IPS-NIHi7 (cell line): ENCODE measurements at regions not wholly inside any gene's neighbourhood (a gene's known extent, or its start where the extent isn't known, plus 50 kb on each side); places are given as distances from the start of the nearest gene placed in this dataset.

Experiments
- DNase-seq: peaks from one replicate; pipeline ENCODE4 v3.0.0; 2012; ENCODE audit warnings: mixed read lengths; ENCODE audit errors: extremely low spot score

- DNase-seq: no peak
These were observed 83.6 kb downstream of the HPGD start for GRCh38 chr4:174438711-174439110.

DNA sequence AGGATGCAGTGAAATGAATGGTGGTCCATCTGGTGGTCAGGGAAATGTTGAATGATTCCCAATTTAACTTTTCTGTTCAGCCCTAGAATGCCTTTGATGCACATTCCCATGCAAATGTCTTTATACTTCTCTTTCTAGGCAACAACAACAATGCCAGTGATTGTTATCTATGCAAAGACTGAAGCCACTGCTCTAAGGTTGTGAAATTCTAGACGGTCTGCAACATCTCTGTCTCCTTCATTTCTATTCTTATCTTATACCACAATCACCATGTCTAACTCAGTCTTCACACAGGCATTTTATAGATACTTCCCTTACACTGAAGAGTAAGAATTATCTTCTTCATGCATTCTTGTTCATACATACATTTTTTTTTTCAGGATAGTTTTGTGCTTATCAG, 84.5 kb downstream of the HPGD start:
- no peak for DNase-seq

DNA sequence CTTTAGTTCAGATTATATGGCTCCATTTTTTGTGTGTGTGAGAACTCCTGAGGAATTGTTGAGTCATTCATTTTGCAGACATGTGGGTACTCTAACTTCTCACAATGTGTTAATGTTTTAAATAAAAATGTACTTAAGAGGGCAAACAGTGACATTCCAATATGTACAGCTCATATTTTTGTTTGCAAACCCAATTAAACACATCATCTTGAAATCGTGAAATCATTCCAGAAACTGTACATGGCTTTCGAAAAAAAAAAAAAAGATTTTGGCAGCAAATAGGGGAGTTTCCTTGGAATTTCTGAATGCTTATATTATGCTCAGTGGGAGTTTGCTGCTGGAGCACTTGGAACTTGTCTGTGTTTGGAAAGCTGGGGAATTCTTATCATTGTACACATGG, 85.0 kb downstream of the HPGD start:
- no peak for DNase-seq

DNA sequence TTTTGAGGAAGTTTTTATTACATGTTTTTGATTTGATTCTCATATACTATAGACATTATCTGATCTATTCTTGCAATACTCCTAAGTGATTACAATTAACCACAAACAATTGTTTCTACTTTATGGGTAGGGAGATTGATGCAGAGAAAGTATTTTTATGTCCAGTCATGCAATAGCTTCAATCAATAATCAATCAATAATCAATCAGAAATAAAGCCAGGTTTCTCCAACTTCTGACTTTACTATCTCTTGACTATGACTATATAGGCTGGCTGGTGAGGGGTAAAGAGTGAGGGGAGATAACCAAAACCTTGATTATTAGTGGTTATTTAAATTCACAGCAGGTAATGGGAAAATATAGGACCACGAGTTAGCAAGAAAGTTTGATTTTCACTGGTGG, 85.9 kb downstream of the HPGD start:
- no peak for DNase-seq

GRCh38 chr4:174435974-174436373, 86.3 kb downstream of the HPGD start:
- DNase-seq: no peak

GRCh38 chr4:174434455-174434854, 87.8 kb downstream of the HPGD start:
- DNase-seq: peak; percentile 15

GRCh38 chr4:174430576-174430975, 91.7 kb downstream of the HPGD start:
- DNase-seq: no peak

- no peak for DNase-seq
These were observed 92.4 kb downstream of the HPGD start for GRCh38 chr4:174429701-174430410.

- no peak for DNase-seq
These were observed 94.6 kb downstream of the HPGD start for GRCh38 chr4:174427571-174428140.

DNA sequence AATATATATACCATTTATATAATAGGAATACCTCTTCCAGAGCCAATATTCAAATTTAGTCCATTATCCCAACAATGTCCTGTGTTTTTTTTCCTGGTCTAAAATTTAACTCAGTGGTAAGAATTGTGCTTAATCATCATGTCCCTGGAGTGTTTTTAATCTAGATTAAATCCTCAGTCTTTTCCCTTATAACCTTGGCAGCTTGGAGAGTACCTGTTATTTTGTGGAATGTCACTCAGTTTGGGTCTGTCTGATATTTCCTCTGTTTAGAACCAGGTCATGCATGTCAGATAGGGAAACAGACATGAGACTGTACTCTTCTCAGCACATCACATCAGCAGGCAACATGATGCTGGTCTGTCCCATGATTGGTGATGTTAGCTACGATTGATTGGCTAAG, 96.6 kb downstream of the HPGD start:
- DNase-seq: no peak

- DNase-seq: no peak
These were observed 98.9 kb downstream of the HPGD start for GRCh38 chr4:174423257-174423944.

GRCh38 chr4:174422893-174423256, 99.4 kb downstream of the HPGD start:
- no peak for DNase-seq

DNA sequence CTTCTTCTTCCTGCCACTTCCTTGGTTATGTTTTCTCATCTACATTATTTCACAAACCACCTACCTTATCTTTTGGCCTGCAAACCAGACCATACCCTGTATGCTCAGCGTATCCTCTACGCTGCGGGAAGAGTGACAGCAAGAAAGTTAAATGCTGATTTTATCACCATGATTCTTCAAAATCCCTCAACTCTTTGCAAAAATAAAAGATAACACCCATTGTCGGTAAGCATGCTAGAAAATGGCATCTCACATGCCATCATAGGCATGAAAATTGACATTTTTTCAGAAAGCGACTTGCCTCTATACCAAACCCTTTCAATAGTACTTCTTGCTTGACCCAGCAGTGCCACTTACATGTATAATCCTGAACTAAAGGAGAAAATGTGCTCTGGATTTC, 102.0 kb downstream of the HPGD start:
- DNase-seq: no peak

DNA sequence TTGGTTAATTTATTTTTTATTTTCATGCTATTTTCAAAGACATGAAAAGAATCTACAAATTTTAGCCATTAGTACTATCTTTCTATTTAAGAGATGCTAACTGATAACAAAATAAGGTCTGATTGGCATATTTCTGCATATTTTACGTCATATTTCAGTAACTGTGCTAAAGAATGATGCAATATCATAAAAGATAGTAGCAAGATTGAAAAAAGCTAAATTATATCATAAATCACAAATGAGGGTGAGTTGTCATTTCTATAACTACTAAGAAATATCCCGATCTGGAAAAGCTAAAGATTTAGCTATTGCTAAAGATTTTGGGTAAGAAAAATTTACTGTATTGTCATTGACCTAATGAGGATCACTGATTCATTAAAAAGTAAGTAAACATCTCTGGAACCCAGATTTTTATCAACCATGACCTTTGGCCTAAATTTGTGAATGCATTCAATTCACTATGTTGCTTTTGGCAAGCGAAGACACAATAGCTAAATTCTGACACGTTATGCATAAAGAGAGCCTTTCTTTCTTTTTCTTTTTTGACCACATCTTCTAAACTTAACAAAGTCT, 103.6 kb downstream of the HPGD start:
- no peak for DNase-seq

DNA sequence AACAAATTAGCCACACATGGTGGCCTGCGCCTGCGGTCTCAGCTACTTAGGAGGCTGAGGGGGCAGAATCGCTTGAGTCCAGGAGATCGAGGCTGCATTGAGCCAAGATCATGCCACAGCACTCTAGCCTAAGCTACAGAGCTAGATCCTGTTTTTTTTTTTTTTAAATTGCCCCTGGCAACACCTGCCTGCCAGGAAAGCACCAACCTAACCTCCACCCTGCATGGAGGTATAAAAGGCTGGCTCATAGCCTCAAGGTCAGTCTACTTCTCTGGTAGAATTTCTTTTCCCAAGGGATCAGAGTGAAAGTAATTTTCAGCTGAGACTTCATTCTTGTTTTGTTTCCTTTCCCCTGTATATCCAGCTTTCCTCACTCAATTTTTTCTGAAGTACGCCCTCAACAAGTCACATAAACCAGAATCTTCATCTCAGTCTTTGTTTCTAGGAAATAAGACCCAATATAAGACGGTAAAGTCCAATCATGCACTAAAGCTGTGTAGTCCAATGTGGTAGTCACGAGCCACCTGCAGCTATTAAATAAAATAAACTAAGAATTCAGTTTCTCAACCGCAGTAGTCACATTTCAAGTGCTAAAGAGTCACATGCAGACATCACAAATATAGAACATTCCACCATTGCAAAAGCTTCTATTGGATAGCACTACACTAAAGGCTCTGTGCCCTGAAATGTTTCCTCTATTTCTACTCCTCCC, 113.3 kb downstream of the HPGD start:
- no peak for DNase-seq

- no peak for DNase-seq
These were observed 115.9 kb downstream of the HPGD start for GRCh38 chr4:174406383-174406782.

GRCh38 chr4:174405923-174406322, 116.4 kb downstream of the HPGD start:
- DNase-seq: no peak

GRCh38 chr4:174404677-174405076, 117.6 kb downstream of the HPGD start:
- DNase-seq: no peak

GRCh38 chr4:174403177-174403543, 119.1 kb downstream of the HPGD start:
- no peak for DNase-seq

DNA sequence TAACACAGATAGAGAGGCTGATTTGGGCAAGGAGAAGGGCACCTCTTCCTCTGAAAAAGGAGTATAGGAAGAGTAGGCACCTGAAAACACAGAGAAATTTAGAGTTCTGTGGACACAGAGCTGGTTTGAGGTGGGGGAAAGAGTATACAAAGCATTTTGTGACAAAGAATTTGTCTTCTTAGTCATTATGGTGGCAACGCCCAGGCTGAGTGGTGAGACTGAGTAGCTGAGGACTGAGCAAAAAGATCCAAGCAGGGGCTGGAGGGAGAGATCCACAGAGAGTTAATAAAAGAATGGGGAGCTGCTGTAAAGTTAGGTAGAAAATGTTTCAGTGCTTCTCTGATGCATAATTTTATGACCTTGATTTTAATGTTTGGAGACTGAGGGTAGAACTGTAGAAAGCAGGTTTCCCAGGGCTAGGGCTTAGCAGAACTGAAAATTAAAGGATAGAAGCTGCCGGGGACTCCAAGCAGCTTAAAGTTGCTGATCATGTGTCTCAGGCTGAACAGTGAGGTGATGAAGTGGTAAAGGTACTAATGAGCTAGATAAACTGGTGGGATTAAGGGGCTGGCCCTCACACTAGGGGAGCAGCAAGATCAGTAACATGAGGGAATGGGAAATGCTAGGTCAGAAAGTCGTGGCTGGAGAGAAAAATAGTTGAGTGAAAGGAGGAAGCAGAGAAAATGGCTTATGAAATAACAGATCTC, 118.9 kb downstream of the CEP44 start:
- peak; percentile 32 for DNase-seq

- no peak for DNase-seq
These were observed 117.9 kb downstream of the CEP44 start for GRCh38 chr4:174401471-174402130.
